ENCODE measurements at regions not wholly inside any gene's neighbourhood (a gene's known extent, or its start where the extent isn't known, plus 50 kb on each side); places are given as distances from the start of the nearest gene placed in this dataset.

GRCh38 chr18:1455605-1456004 lies 550.9 kb downstream of the ADCYAP1 start:
- TF ChIP-seq SUZ12 (IDR thresholded peaks at IDR 0.05; ENCODE audit: extremely low read depth, insufficient read depth, insufficient read length), result no peak
- TF ChIP-seq ZNF274 (IDR thresholded peaks at IDR 0.05; ENCODE audit: low read depth, low read length), result no peak
- TF ChIP-seq YY1 (IDR thresholded peaks at IDR 0.05; ENCODE audit: insufficient read depth, insufficient read length), result no peak

All from NT2/D1 (cell line).